ENCODE measurements at regions not wholly inside any gene's neighbourhood (a gene's known extent, or its start where the extent isn't known, plus 50 kb on each side); places are given as distances from the start of the nearest gene placed in this dataset.
"Not testable (repeated sequence)": the region's sequence is repeated elsewhere in the genome, so short reads cannot be mapped to it uniquely, and the experiment has no call there.

DNA sequence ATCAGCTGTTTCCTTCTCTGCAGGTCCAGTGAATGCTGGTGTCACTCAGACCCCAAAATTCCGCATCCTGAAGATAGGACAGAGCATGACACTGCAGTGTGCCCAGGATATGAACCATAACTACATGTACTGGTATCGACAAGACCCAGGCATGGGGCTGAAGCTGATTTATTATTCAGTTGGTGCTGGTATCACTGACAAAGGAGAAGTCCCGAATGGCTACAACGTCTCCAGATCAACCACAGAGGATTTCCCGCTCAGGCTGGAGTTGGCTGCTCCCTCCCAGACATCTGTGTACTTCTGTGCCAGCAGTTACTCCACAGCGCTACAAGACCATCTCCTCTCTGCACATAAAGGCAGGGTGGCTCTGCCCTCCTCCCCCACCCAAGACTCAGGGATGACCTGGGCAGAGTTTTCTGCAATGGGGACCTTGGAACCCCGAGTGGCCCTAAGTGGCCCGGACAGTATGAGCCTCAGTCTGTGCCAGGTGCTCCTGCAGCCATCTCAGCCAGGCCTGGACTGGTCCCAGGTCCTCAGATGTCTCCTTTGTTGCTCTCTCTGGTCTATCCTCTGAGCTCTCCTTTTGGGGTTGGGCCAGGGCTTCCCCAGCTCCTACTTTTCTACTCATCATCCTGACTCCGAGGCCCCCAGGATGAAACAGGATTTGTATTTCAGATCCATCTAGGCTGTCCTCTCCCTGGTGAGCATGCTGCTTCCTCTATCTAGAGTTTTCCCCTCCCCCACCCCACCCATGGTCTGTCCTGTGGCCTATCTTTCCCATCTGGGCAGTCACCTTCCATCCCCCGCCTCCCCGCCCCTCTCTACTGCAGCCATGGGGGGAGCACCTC is 212.1 kb upstream of the PRSS58 start:
- DNase-seq (ENCODE audit: low read depth), result no peak

GRCh38 chr7:142468871-142469665 is 211.2 kb upstream of the PRSS58 start:
- no peak for DNase-seq (ENCODE audit: low read depth)

- not testable (repeated sequence) for DNase-seq (ENCODE audit: low read depth)
These were observed 209.3 kb upstream of the PRSS58 start for GRCh38 chr7:142467056-142467655.

- DNase-seq (ENCODE audit: low read depth), result no peak
These were observed 205.6 kb upstream of the PRSS58 start for GRCh38 chr7:142463401-142463850.

DNA sequence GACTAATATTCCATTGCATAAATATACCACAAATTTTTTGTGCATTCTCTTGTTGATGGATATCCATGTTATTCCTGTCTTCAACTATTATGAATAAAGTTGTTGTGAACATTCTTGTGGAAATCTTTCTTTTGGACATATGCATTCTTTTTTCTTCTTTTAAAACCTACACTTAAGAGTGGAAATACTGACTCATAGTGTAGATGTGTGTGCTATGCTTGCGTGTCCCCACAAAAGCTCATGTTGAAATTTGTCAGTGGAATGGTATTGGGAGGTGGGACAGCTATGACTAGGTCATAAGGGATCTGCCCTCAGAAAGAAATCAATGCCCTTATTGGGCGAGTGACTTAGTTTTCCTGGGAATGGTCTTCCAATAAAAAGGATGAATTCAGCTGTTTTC is 203.6 kb upstream of the PRSS58 start:
- peak; percentile 91 for DNase-seq (ENCODE audit: low read depth)

GRCh38 chr7:142460402-142461117 is 202.7 kb upstream of the PRSS58 start:
- no peak for DNase-seq (ENCODE audit: low read depth)

DNA sequence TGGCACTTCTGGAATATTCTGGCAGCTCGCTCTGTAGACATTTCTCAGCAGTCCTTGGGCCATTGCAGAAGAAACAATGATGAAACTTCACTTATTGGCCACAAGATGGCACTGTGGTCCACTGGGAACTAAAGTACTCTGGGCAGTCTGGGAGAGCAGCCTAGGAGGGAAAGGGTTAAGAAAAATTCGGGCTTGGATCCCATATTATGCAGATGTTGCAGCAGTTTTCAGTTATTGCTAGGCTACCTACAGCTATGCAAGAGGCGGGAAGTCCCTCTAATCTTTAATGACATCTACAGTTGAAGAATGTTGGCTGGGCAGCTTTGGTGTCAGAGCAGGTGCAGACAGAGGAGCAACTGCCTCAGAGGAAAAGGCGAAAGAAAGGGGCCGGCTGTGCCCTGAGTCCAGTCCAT is 201.7 kb upstream of the PRSS58 start:
- peak; percentile 74 for DNase-seq (ENCODE audit: low read depth)

DNA sequence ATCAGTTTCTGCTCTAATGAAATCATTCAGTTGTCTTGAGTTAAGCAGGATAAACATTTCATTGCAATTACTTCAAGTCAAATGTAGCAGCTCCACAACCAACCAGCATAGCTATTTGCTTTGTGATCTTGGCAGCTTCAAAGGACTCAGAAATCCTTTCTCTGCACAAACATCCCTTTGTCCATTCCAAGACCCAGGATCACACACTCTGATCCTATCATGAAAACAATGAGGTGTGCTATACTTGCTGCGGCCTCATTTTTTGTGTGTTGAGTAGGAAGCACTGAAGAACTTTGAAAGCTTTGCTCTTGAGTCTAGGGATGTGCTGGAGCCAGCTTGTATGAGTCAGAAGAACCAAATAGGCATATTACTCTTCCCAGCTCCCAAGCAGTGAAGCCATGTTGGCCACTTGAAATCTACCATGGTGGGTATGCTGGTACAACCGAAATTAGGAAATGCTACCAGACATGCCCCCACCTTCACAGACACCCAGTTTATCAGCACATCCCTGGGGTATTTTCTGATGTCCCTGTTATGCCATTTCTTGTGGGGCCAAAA is 199.4 kb upstream of the PRSS58 start:
- DNase-seq (ENCODE audit: low read depth), result no peak

GRCh38 chr7:142455392-142455791 is 197.5 kb upstream of the PRSS58 start:
- peak; percentile 43 for DNase-seq (ENCODE audit: low read depth)

- DNase-seq (ENCODE audit: low read depth), result no peak
These were observed 197.0 kb upstream of the PRSS58 start for GRCh38 chr7:142454862-142455261.

GRCh38 chr7:142452791-142453190 is 194.9 kb upstream of the PRSS58 start:
- DNase-seq (ENCODE audit: low read depth), result no peak

DNA sequence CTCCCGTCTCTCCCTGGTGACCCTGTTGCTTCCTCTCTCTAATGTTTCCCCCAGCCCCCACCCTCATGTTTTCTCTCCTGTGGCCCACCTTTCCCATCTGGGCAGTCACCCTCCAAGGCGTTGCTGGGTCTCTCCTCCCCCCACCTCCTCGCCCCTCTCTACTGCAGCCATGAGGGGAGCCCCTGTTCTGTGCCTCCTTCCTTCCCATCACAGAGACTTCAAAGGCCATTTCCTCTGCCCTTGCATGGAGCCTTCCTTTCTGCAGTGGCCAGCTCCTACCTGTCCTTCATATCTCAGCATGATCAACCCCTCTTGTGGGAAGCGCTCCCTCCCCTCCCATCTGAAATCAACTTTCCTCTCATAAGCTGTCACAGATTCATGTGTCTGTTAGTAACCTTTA is 194.0 kb upstream of the PRSS58 start:
- no peak for DNase-seq (ENCODE audit: low read depth)

DNA sequence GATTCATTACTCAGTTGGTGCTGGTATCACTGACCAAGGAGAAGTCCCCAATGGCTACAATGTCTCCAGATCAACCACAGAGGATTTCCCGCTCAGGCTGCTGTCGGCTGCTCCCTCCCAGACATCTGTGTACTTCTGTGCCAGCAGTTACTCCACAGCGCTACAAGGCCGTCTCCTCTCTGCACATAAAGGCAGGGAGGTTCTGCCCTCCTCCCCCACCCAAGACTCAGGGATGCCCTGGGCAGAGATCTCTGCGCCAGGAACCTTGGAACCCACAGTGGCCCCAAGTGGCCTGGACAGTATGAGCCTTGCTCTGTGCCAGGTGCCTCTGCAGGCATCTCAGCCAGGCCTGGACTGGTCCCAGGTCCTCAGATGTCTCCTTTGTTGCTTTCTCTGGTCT is 193.4 kb upstream of the PRSS58 start:
- no peak for DNase-seq (ENCODE audit: low read depth)

- no peak for DNase-seq (ENCODE audit: low read depth)
These were observed 192.8 kb upstream of the PRSS58 start for GRCh38 chr7:142450695-142451094.

- no peak for DNase-seq (ENCODE audit: low read depth)
These were observed 192.3 kb upstream of the PRSS58 start for GRCh38 chr7:142450206-142450605.

GRCh38 chr7:142448857-142449256 is 191.0 kb upstream of the PRSS58 start:
- not testable (repeated sequence) for DNase-seq (ENCODE audit: low read depth)

GRCh38 chr7:142447762-142448161 is 189.9 kb upstream of the PRSS58 start:
- no peak for DNase-seq (ENCODE audit: low read depth)

DNA sequence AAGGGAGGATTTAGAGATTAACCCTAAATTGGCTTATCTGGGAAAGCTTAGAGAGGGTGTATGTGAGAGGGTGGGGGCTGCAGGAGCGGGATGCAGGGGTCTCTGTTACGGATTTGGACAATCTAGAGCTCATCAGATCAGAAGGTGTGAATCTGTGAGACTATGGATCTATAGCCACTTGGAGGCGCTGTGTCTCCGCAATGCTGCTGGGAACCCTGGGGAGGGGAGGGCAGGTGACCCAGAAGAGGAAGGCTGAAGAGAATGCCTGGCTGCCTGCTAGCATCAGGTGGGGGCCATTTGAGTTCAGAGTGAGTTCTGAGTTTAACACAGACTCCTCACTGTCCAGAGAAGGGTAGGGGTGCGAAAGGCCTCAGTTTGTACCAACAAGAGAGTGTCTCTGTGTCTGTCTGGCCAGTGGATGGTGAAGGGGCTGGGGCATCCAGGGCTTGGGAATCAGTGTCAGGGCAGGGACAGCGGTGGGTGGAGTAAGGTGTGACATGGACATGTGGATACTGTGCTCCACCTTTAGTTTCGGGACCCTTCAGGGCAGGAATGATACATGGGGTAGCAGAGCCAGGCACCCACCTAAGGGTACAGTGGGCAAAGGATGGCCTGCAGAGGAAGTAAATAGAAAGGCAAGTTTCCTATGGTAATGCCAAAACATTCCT is 187.3 kb upstream of the PRSS58 start:
- DNase-seq (ENCODE audit: low read depth), result no peak

DNA sequence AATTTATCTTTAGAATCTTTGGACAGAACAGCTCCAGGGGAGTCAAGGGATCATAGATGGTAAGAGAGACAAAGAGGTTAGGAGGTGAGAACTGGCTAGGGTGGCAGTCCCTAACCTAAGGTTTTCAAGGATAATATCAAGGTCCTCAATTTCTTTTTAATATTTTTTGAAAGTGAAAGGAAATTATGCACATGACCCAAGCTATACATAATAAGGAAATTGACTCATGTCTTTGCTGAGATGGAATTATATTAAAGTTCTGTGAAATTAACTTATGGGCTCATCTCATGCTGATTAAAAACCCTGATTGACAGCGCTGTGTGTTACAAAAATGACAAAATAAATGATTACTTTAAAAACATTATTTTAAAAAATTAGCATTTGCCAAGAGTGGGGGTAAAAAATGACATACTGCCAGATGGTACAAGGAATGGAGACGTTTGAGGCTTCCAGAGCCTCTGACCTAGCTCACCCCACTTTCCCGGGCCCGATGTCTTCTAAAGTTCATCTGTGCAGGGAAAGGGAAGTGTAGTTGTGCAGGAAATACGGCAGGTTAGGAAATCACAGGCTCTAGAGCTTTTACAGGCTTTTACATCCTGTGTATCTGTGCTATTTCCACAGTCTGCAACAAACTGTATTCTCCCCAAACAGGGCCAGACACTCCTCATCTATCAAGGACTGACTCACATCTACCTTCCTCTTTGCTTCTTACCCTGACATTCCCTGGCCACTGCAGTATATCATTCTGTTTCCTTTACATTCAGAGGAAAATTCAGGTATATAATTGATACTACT is 185.6 kb upstream of the PRSS58 start:
- no peak for DNase-seq (ENCODE audit: low read depth)

- no peak for DNase-seq (ENCODE audit: low read depth)
These were observed 184.5 kb upstream of the PRSS58 start for GRCh38 chr7:142442396-142442795.
